Esophagus squamous epithelium (tissue), 5 donors: ENCODE measurements at regions not wholly inside any gene's neighbourhood (a gene's known extent, or its start where the extent isn't known, plus 50 kb on each side); places are given as distances from the start of the nearest gene placed in this dataset.

Source experiments
- DNase-seq: peaks from one replicate; lab custom pipeline; 2025; lab: John Stamatoyannopoulos, UW
- H3K27ac ChIP-seq, 4 donors: fragments of 200-600 bp; sonication (generic); one replicate each; pipeline ENCODE4 v1.5.1; 2016 to 2019; ENCODE audit warnings: mild to moderate bottlenecking in 1 of 4
- H3K27me3 ChIP-seq, 4 donors: fragments of 200-600 bp; sonication (generic); 1 replicate in 3 of 4; 2 replicates in 1 of 4; pipeline versions ENCODE4 v1.5.1 to v1.6.0; 2017 to 2021; ENCODE audit warnings: antibody characterized with exemption in 1 of 4
- H3K36me3 ChIP-seq, 3 donors: fragments of 200-600 bp; sonication (generic); one replicate each; pipeline ENCODE4 v1.5.1; 2016 to 2019
- H3K4me1 ChIP-seq, 3 donors: fragments of 200-600 bp; sonication (generic); one replicate each; pipeline ENCODE4 v1.5.1; 2017 to 2019
- H3K4me3 ChIP-seq, 4 donors: fragments of 200-600 bp; sonication (generic); 1 replicate in 3 of 4; 2 replicates in 1 of 4; pipeline ENCODE4 v1.5.1; 2016 to 2019; ENCODE audit warnings: mild to moderate bottlenecking in 2 of 4, moderate library complexity in 1 of 4
- H3K9me3 ChIP-seq, 3 donors: fragments of 200-600 bp; sonication (generic); one replicate each; pipeline ENCODE4 v1.5.1; 2016 to 2019
- CTCF ChIP-seq, 6 experiments: fragments of 450-650 bp in 4 of 6; fragments of 200-600 bp in 2 of 6; sonication (generic) in 2 of 6; IDR thresholded peaks; one replicate each; pipeline ENCODE4 v1.5.1; 2016 to 2019; ENCODE audit warnings: antibody characterized with exemption in 6 of 6, mild to moderate bottlenecking in 4 of 6, moderate library complexity in 4 of 6
- POLR2A ChIP-seq, 4 donors: fragments of 450-650 bp; IDR thresholded peaks; one replicate each; pipeline ENCODE4 v1.6.1; 2017; ENCODE audit warnings: antibody characterized with exemption in 4 of 4, mild to moderate bottlenecking in 4 of 4, moderate library complexity in 3 of 4
- WGBS, 2 donors: methylation state at CpG; one replicate each; pipeline ENCODE4 v1.1.5; 2018; 5-methylcytosine and 5-hydroxymethylcytosine counted together
- intact Hi-C: fragments of 100-400 bp; cut with DNase I; formaldehyde crosslinking; loops from one replicate; pipeline ENCODE4 v1.15.0; 2022
- donor health status: DM: yes; HTN: yes; CAD: no.

- Histone ChIP-seq H3K4me1 (no peaks in the 10 kb centered on the region), H3K27ac (no peak overlapping the region), H3K9me3 (no peaks in the 10 kb centered on the region), H3K27me3 (no peaks in the 10 kb centered on the region), H3K4me3 (no peak overlapping the region), H3K36me3 (no peaks in the 10 kb centered on the region)
- no peak for DNase-seq
- no peak for TF ChIP-seq CTCF (IDR thresholded peaks at IDR 0.05)
- no peak for TF ChIP-seq POLR2A (IDR thresholded peaks at IDR 0.05)
- WGBS, 2 donors: 92 to 97% methylated on average over 3 of the region's 3 CpGs
- intact Hi-C loops: no loop called here
Measured at GRCh38 chr5:86671536-86671935, 53.8 kb downstream of the COX7C start.

DNA sequence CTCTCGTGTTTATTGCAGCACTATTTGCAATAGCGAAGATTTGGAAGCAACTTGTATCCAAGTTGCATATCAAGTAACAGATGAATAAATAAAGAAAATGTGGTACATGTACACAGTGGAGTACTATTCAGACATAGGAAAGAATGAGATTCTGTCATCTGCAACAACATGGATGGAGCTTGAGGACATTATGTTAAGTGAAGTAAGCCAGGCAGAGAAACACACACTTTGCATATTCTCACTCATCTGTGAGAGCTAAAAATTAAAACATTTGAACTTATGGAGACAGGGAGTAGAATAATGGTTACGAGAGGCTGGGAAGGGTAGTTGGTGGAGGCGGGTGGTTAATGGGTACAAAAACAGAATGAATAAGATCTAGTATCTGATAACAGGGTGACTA lies 56.3 kb downstream of the COX7C start:
- no peak for DNase-seq
- Histone ChIP-seq H3K27ac (no peak overlapping the region), H3K36me3 (no peaks in the 10 kb centered on the region), H3K27me3 (no peaks in the 10 kb centered on the region), H3K9me3 (no peaks in the 10 kb centered on the region), H3K4me1 (no peaks in the 10 kb centered on the region), H3K4me3 (no peak overlapping the region)
- TF ChIP-seq CTCF (IDR thresholded peaks at IDR 0.05) (no peak), POLR2A (IDR thresholded peaks at IDR 0.05) (no peak)
- 82 to 90% methylated on average over 4 of the region's 4 CpGs for WGBS, 2 donors
- intact Hi-C loops: no loop called here

DNA sequence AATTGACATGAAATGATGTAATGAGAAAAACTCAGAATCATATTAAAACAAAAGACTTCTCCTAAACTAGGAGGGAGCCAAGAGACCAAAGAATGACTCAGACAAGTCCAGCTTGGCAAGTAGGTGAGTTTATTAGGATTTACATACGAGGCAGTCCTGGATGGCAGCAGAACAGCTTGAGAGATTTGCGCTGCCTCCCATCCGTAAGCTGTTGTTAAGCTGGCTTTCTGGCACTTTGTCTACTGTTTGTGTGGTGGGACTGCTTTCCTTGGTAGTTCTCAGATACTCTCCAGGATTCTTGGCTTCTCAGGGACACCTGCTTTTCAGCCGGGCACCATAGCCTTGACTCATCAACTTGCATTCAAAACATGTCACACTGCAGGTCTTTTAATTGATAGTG lies 57.6 kb downstream of the COX7C start:
- H3K9me3 ChIP-seq: no peaks in the 10 kb centered on the region
- H3K4me3 ChIP-seq: no peak overlapping the region
- TF ChIP-seq POLR2A (IDR thresholded peaks at IDR 0.05) (no peak), CTCF (IDR thresholded peaks at IDR 0.05) (no peak)
- H3K27ac ChIP-seq: no peak overlapping the region
- intact Hi-C loops: no loop called here
- H3K27me3 ChIP-seq: no peaks in the 10 kb centered on the region
- 63 to 68% methylated on average over 4 of the region's 4 CpGs for WGBS, 2 donors
- H3K4me1 ChIP-seq: no peaks in the 10 kb centered on the region
- no peaks in the 10 kb centered on the region for H3K36me3 ChIP-seq
- no peak for DNase-seq

DNA sequence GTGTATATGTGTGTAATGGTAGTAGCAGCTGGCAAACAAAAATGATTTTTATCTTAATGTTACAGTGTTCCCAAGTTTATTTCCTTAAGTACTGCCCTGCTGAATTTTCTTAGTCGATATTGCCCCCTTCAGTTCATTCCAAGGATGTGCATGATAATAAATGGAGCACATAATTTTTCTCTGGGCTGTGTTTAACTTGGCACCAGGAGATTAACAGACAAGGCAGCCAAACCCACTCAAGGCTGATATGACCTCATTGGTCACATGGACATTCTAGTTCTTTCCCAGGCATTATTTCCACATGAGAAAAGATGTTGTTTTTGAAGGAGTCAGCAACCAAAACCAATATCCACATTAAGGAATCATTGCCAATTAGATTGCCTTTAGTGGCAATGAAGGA lies 61.8 kb downstream of the COX7C start:
- TF ChIP-seq CTCF (IDR thresholded peaks at IDR 0.05) (peak in 5 of 6 experiments; percentile 24 to 54 (median 36)), POLR2A (IDR thresholded peaks at IDR 0.05) (no peak)
- H3K27me3 ChIP-seq: no peaks in the 10 kb centered on the region
- H3K27ac ChIP-seq: peak overlapping the region in 1 of 4 donors; percentile 34
- WGBS, 2 donors: 0 to 20% methylated on average over 1 of the region's 1 CpG
- intact Hi-C loops: no loop called here
- no peaks in the 10 kb centered on the region for H3K4me1 ChIP-seq
- H3K36me3 ChIP-seq: no peaks in the 10 kb centered on the region
- no peak for DNase-seq
- no peaks in the 10 kb centered on the region for H3K9me3 ChIP-seq
- H3K4me3 ChIP-seq: no peak overlapping the region

DNA sequence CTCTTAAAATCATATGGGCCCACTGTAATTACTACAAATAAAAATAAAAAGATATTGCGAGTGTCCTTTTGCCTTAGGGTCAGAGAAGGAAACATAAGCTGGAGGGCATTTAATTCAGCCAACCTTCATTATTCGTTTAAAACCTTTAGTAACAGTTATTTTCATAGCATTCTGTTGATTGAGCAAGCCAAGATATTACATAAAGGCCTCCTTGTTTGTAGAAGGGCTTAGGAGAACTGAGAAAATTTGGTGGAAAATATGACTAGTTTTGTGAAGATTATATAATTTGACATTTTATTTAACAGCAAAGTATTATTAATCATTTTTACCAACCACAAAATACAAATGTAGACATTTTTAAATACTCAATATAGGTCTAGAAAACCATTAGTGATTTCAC lies 62.2 kb downstream of the COX7C start:
- TF ChIP-seq CTCF (IDR thresholded peaks at IDR 0.05) (no peak), POLR2A (IDR thresholded peaks at IDR 0.05) (no peak)
- DNase-seq: no peak
- Histone ChIP-seq H3K27ac (peak overlapping the region in 2 of 4 donors; percentile 16 to 34), H3K27me3 (no peaks in the 10 kb centered on the region), H3K4me1 (no peaks in the 10 kb centered on the region), H3K9me3 (no peaks in the 10 kb centered on the region), H3K36me3 (no peaks in the 10 kb centered on the region), H3K4me3 (no peak overlapping the region)
- intact Hi-C loops: no loop called here
- WGBS, 2 donors: 24 to 38% methylated on average over 2 of the region's 2 CpGs
